ENCODE measurements at regions not wholly inside any gene's neighbourhood (a gene's known extent, or its start where the extent isn't known, plus 50 kb on each side); places are given as distances from the start of the nearest gene placed in this dataset.

- no peak overlapping the region for H3K4me3 ChIP-seq (ENCODE audit: low read length)
- TF ChIP-seq CTCF (conservative IDR thresholded peaks at IDR 0.05; ENCODE audit: low read depth, low read length): no peak
- DNase-seq (ENCODE audit: low read depth): no peak
Observed at GRCh38 chr9:75615284-75615683, 275.2 kb upstream of the PCSK5 start.

GRCh38 chr9:75616052-75616451 lies 274.4 kb upstream of the PCSK5 start:
- no peak overlapping the region for H3K4me3 ChIP-seq (ENCODE audit: low read length)
- TF ChIP-seq CTCF (conservative IDR thresholded peaks at IDR 0.05; ENCODE audit: low read depth, low read length): no peak
- no peak for DNase-seq (ENCODE audit: low read depth)

- TF ChIP-seq CTCF (conservative IDR thresholded peaks at IDR 0.05; ENCODE audit: low read depth, low read length): no peak
- no peak for DNase-seq (ENCODE audit: low read depth)
- no peak overlapping the region for H3K4me3 ChIP-seq (ENCODE audit: low read length)
Observed at GRCh38 chr9:75616841-75617566, 273.5 kb upstream of the PCSK5 start.

- no peak overlapping the region for H3K4me3 ChIP-seq (ENCODE audit: low read length)
- DNase-seq (ENCODE audit: low read depth): no peak
- TF ChIP-seq CTCF (conservative IDR thresholded peaks at IDR 0.05; ENCODE audit: low read depth, low read length): no peak
Observed at GRCh38 chr9:75623462-75623861, 267.0 kb upstream of the PCSK5 start.

GRCh38 chr9:75624998-75625397 lies 265.5 kb upstream of the PCSK5 start:
- H3K4me3 ChIP-seq (ENCODE audit: low read length): no peak overlapping the region
- no peak for DNase-seq (ENCODE audit: low read depth)
- no peak for TF ChIP-seq CTCF (conservative IDR thresholded peaks at IDR 0.05; ENCODE audit: low read depth, low read length)

- DNase-seq (ENCODE audit: low read depth): no peak
- TF ChIP-seq CTCF (conservative IDR thresholded peaks at IDR 0.05; ENCODE audit: low read depth, low read length): no peak
- no peak overlapping the region for H3K4me3 ChIP-seq (ENCODE audit: low read length)
Observed at GRCh38 chr9:75626860-75627259, 263.6 kb upstream of the PCSK5 start.

GRCh38 chr9:75628952-75629351 lies 261.5 kb upstream of the PCSK5 start:
- no peak for DNase-seq (ENCODE audit: low read depth)
- TF ChIP-seq CTCF (conservative IDR thresholded peaks at IDR 0.05; ENCODE audit: low read depth, low read length): no peak
- H3K4me3 ChIP-seq (ENCODE audit: low read length): no peak overlapping the region
